Mesodermal cell (in vitro differentiated cells): ENCODE measurements at regions not wholly inside any gene's neighbourhood (a gene's known extent, or its start where the extent isn't known, plus 50 kb on each side); places are given as distances from the start of the nearest gene placed in this dataset.

Experiments
- H3K27ac ChIP-seq: 2 replicates; pipeline ENCODE4 v1.7.0; 2013; ENCODE audit warnings: mild to moderate bottlenecking, low read depth, low read length, moderate library complexity; ENCODE audit not compliant: severe bottlenecking
- H3K36me3 ChIP-seq: 2 replicates; pipeline ENCODE4 v1.7.1; 2013; ENCODE audit warnings: mild to moderate bottlenecking, low read length, moderate library complexity; ENCODE audit not compliant: control insufficient read depth, insufficient read depth
- H3K4me1 ChIP-seq: one replicate; pipeline ENCODE4 v1.7.1; 2013; ENCODE audit warnings: mild to moderate bottlenecking, low read length; ENCODE audit not compliant: insufficient read depth, control insufficient read depth, poor library complexity, severe bottlenecking
- H3K4me3 ChIP-seq: 2 replicates; pipeline ENCODE4 v1.7.0; 2013; ENCODE audit warnings: low read length, control low read depth, mild to moderate bottlenecking; ENCODE audit not compliant: insufficient read depth, poor library complexity, severe bottlenecking; ENCODE audit errors: extremely low read depth
- H3K9me3 ChIP-seq: 2 replicates; pipeline ENCODE4 v1.7.1; 2013; ENCODE audit warnings: mild to moderate bottlenecking, low read length, moderate library complexity; ENCODE audit not compliant: control insufficient read depth
- WGBS, 2 experiments: methylation state at CpG; one replicate each; pipeline ENCODE4 v1.1.5; 2013; ENCODE audit warnings: missing lambda C conversion rate in 2 of 2; ENCODE audit not compliant: insufficient coverage in 2 of 2; 5-methylcytosine and 5-hydroxymethylcytosine counted together

DNA sequence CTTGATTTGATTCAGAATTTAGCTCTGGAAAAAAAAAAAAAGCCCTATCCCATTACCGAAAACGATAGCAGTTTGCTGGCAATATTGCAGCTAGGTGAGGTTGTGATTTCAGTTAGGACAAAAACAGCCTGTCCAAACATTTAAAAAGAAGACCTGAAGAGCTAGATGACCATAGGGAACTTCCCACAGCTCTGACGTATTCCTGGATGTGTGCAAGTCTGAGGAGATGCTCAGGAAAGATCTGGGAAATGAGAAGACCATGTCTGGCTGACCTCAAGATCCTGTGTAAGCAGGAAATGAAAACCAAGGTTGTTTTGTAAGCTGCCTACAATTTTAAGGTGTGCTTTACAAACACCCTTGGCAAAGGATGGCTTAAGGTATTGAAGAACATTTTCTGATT lies 88.7 kb downstream of the RAMP3 start:
- 90 to 92% methylated on average over 1 of the region's 3 CpGs for WGBS, 2 experiments

DNA sequence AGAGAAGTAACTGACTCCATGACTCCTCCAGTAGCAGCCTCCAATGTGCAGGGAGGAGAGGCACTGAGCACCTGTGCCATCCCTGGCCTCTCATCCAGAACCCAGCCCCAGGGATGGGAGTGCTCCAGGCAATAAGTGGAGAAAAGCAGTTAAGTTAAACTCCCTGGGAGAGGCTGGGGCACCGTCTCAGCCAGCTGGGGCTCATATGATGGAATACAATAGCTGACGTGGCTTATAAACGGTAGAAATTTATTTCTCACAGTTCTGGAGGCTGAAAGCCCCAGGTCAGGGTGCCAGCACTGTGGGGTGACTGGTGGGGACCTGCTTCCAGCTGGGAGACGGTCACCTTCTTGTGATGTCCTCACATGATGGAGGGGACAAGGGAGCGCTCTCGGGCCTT lies 94.7 kb downstream of the RAMP3 start:
- H3K27ac ChIP-seq = no peak overlapping the region
- no peak overlapping the region for H3K4me3 ChIP-seq
- H3K4me1 ChIP-seq = no peaks in the 10 kb centered on the region
- WGBS, 2 experiments = 85 to 90% methylated on average over 3 of the region's 6 CpGs
- H3K36me3 ChIP-seq = no peaks in the 10 kb centered on the region
- H3K9me3 ChIP-seq = no peaks in the 10 kb centered on the region

More for the DNA sequence above, 88.7 kb downstream of the RAMP3 start:
- H3K4me1 ChIP-seq = no peaks in the 10 kb centered on the region
- H3K36me3 ChIP-seq = no peaks in the 10 kb centered on the region
- no peak overlapping the region for H3K27ac ChIP-seq
- no peaks in the 10 kb centered on the region for H3K9me3 ChIP-seq
- no peak overlapping the region for H3K4me3 ChIP-seq

DNA sequence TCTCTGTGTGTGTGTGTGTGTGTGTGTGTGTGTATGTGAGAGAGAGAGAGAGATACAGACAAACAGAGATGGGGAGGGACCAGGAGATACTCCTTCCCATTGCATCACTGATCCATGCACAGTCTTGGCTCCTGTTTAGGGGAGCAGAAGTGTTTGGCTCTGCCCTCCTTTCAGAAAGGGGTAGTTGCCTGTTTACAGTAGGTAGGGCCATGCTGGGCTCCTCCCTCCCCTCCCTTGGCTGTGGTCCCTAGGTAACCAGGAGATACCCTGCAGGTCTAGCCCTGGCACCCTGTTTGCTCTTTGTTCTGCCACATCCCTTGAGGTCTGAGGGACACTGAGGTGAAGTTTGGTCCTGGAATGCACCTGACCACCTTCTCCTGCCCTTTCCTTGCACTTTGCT lies 95.3 kb downstream of the RAMP3 start:
- H3K4me3 ChIP-seq = no peak overlapping the region
- H3K27ac ChIP-seq = no peak overlapping the region
- H3K9me3 ChIP-seq = no peaks in the 10 kb centered on the region
- no peaks in the 10 kb centered on the region for H3K4me1 ChIP-seq
- no peaks in the 10 kb centered on the region for H3K36me3 ChIP-seq

DNA sequence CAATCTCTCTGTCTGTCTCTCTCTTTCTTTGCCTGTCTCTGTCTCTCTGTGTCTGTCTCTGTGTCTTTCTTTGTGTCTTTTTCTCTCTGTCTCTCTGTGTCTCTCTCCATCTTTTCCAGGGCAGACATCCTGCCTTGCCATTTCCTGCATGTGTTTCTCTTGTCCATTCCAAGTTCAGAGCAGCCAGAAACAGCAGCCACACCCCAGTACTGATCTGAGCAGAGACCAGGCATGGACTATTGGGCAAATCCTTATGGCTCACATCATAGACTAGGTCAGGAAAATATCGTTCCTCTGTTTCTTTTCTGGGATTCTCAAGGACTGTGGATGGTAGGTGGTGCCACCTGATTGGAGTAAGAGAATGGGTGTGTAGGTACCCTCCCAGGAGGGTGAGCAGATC lies 95.8 kb downstream of the RAMP3 start:
- Histone ChIP-seq H3K4me3 (no peak overlapping the region), H3K36me3 (no peaks in the 10 kb centered on the region), H3K9me3 (no peaks in the 10 kb centered on the region), H3K4me1 (no peaks in the 10 kb centered on the region), H3K27ac (no peak overlapping the region)
- WGBS, 2 experiments = 86% methylated on average over 1 of the region's 1 CpG; no CpG with 5 or more reads in 1 of the 2 experiments

DNA sequence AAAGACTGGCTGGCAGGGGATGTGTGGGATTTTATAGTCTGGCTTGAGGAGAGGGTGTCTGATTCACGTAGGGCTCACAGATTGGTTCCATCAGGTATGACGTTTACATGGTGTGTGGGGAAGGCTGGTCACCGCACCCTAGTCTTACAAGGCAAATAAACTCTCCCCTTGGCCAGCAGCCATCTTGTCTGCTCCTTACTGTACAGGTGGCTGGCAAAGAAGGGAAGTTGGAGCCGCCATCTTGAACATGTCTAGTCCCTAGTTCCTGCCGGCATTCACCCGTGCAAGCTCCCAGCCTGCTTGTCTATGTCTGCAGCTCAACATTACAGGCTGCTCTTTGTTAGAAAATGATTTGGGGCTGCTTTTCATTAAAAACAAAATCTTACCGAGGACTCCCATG lies 97.6 kb downstream of the RAMP3 start:
- Histone ChIP-seq H3K9me3 (no peaks in the 10 kb centered on the region), H3K4me1 (no peaks in the 10 kb centered on the region), H3K36me3 (no peaks in the 10 kb centered on the region), H3K4me3 (no peak overlapping the region), H3K27ac (no peak overlapping the region)
- WGBS, 2 experiments = 90 to 100% methylated on average over 3 of the region's 7 CpGs

DNA sequence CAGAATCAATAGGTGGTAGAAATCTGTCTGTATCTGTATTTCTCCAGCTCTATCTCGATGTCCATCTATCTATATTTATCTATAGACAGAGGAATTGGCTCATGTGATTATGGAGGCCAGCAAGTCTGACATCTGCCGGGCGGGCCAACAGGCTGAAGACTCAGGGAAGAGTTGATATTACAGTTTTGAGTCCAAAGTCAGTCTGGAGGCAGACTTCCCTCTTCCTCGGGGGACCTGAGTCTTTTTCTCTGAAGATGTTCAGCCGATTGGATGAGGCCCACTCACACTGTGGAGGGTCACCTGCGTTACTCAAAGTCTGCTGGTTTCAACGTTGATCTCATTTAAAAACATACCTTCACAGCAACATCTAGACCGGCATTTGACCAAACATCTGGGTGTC lies 98.7 kb downstream of the RAMP3 start:
- 87 to 88% methylated on average over 5 to 6 of the region's 8 CpGs for WGBS, 2 experiments
- no peaks in the 10 kb centered on the region for H3K4me1 ChIP-seq
- H3K36me3 ChIP-seq = no peaks in the 10 kb centered on the region

DNA sequence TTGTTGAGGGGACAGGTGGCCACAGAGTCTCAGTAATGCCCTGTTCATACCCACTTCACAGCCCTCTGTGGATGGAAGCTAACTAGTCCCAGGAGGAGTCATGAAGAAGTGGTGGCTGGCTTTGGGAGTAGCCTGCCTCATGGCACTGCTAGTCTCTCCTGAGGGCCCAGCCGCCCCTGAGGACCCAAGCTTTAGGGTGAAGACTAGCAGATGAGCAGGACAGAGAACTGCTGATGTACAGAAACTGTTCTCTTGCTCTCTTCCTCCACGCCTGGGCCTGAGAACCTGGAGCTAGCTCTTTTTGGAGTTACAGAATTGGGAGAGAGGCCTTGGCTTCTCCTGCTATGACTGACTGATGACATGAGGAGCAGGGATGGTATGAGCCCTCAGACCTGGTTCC lies 99.2 kb downstream of the RAMP3 start:
- Histone ChIP-seq H3K4me1 (no peaks in the 10 kb centered on the region), H3K36me3 (no peaks in the 10 kb centered on the region), H3K27ac (no peak overlapping the region), H3K9me3 (no peaks in the 10 kb centered on the region), H3K4me3 (no peak overlapping the region)
- 87 to 92% methylated on average over 2 of the region's 2 CpGs for WGBS, 2 experiments

More for the DNA sequence above, 98.7 kb downstream of the RAMP3 start:
- Histone ChIP-seq H3K4me3 (no peak overlapping the region), H3K9me3 (no peaks in the 10 kb centered on the region), H3K27ac (no peak overlapping the region)

DNA sequence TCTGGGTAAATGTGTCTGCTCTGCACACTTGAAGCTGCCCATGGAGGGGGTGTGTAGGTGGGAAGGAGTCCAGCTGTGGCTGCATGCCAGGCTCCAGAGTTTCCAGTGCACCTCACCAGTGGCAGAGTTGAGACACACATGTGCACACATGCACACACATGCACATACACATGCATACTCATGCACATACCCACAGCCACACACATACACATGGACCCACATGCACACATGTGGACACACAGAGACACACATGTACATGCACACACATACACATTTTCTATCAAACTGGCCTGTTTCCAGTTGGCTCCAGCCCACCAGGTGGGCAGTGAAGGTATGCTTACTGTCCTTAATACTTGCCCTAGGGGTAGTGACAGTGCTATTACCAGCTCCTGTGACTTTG lies 99.7 kb downstream of the RAMP3 start:
- Histone ChIP-seq H3K4me3 (no peak overlapping the region), H3K27ac (no peak overlapping the region), H3K4me1 (peaks cover 4% of the 10 kb centered on the region), H3K9me3 (no peaks in the 10 kb centered on the region), H3K36me3 (no peaks in the 10 kb centered on the region)

DNA sequence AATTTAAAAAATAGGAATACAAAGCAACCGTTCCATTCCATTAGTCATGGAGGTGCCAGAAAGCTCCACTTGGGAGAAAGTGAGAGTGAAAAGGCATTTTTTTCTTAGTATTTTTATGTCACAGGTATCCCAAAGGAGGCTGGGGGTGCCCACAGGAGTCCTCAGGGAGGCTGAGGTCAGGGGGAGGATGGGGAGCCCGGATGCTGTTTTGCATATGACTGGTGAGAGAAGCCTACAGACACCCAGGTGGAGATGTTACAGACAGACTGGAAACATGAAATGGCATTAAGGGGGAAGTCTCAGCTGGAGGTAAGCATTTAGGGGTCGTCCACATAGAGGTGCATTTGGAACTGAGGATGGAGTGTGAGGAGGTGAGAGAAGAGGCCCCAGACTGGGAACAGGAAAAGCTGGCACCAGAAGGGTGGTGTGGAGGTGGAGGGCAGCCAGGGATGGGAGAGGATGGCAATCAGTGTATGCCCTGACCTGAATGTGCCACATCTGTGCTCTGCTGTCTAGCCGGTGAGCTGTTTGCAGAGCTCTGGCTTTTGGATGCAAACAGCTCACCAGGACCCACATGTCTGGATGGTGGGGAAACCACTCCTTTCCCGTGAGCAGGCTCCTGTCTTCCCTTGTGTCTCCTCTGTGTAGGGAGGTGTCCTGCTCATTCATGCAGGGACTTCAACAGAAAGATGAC lies 101.1 kb downstream of the RAMP3 start:
- Histone ChIP-seq H3K9me3 (no peaks in the 10 kb centered on the region), H3K36me3 (no peaks in the 10 kb centered on the region), H3K27ac (no peak overlapping the region), H3K4me3 (no peak overlapping the region), H3K4me1 (peaks cover 4% of the 10 kb centered on the region)
- 44 to 51% methylated on average over 3 to 4 of the region's 5 CpGs for WGBS, 2 experiments

DNA sequence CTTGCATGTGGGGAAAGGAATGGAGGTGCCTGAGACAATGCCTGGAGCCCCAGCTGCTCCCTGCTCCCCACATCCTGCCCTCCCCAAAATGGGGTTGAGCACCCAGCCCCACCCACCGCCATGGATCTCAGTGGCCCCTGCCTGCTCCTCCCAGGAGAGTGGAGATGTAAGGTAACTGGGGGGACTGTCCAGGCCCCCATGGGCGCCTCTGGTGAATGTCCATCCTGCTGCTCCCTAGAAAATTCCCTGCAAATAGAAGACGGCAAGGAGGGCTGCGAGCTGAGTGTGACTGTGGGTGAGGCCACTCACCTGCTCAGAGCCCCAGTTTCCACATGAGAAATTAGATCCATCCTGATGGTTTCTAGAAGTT lies 101.6 kb downstream of the RAMP3 start:
- 94 to 97% methylated on average over 3 to 4 of the region's 4 CpGs for WGBS, 2 experiments
- no peak overlapping the region for H3K4me3 ChIP-seq
- no peaks in the 10 kb centered on the region for H3K9me3 ChIP-seq
- H3K27ac ChIP-seq = no peak overlapping the region
- peaks cover 4% of the 10 kb centered on the region for H3K4me1 ChIP-seq
- no peaks in the 10 kb centered on the region for H3K36me3 ChIP-seq

DNA sequence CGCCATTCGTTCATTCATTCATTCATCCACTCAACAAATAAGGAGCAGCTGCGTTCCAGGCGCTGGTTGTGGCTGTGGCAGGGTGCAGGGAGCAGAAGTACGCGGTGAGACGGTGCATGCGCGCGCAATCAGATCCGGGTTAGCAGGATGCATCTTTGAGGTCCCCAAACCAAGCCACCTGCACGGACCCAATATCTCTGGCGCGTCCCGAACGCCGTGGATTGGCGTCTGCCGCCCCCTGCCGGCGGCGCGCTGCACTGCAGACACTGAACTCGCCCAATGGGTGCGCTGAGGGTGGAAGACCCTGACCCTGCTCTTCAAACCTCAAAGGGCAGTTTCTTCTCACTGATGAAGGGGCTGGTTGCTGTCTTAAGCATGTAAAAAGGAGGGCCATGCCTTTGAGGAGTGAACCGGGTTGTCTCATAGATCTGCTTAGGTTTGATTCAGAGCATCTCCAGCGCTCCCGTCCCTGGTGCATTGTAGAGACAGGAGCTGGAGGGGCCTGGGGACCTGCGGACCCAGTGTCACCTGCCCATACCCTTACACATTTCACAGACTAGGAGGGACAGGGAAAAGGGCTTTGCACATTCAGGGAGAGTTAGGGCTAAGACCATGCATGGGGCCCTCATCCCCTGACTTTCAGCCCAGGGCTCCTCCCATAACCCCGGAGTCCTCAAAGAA lies 102.5 kb downstream of the RAMP3 start:
- H3K4me3 ChIP-seq = no peak overlapping the region
- H3K9me3 ChIP-seq = no peaks in the 10 kb centered on the region
- peaks cover 4% of the 10 kb centered on the region for H3K4me1 ChIP-seq
- no peak overlapping the region for H3K27ac ChIP-seq
- no peaks in the 10 kb centered on the region for H3K36me3 ChIP-seq
- 26 to 32% methylated on average over 15 to 28 of the region's 30 CpGs for WGBS, 2 experiments
